ENCODE measurements at regions not wholly inside any gene's neighbourhood (a gene's known extent, or its start where the extent isn't known, plus 50 kb on each side); places are given as distances from the start of the nearest gene placed in this dataset.

GRCh38 chr1:222232842-222233241 is 315.1 kb downstream of the HHIPL2 start:
- TF ChIP-seq CTCF (IDR thresholded peaks at IDR 0.05) (no peak), POLR2A (IDR thresholded peaks at IDR 0.05) (no peak)
